MCF 10A (cell line): ENCODE measurements at regions not wholly inside any gene's neighbourhood (a gene's known extent, or its start where the extent isn't known, plus 50 kb on each side); places are given as distances from the start of the nearest gene placed in this dataset.

ENCODE experiments used
- BruUV-seq: library from RNA; stranded (reverse); fragments of 400-500 nt; replicated peaks from 2 replicates; lab custom pipeline; 2021; lab: Mats Ljungman, UMichigan
- CTCF ChIA-PET: fragments of 300-600 bp; sonication (Branson Sonifier 250); formaldehyde crosslinking; extraction: SDS; loops from one replicate; lab custom pipeline; 2021; ENCODE audit warnings: antibody characterized with exemption, inconsistent platforms; lab: Yijun Ruan, JAX
- POLR2A ChIA-PET: fragments of 300-600, 350-650 bp; sonication (Branson Sonifier 250); formaldehyde crosslinking; extraction: SDS; loops from one replicate; lab custom pipeline; 2020; ENCODE audit warnings: antibody characterized with exemption, inconsistent platforms; lab: Yijun Ruan, JAX
- DNase-seq: peaks from one replicate; pipeline ENCODE4 v3.0.0-alpha.2; 2018; ENCODE audit not compliant: unreplicated experiment
- H3K27ac Mint-ChIP-seq: one replicate; pipeline ENCODE4 v1.8.0; 2022; ENCODE audit warnings: mild to moderate bottlenecking, low read depth, mixed read lengths; ENCODE audit not compliant: unreplicated experiment
- H3K27me3 Mint-ChIP-seq: one replicate; pipeline ENCODE4 v1.8.0; 2022; ENCODE audit warnings: mixed read lengths; ENCODE audit not compliant: insufficient read depth, unreplicated experiment
- H3K36me3 Mint-ChIP-seq: one replicate; pipeline ENCODE4 v1.8.0; 2022; ENCODE audit warnings: mild to moderate bottlenecking, moderate library complexity, mixed read lengths; ENCODE audit not compliant: insufficient read depth, unreplicated experiment
- H3K4me1 Mint-ChIP-seq: one replicate; pipeline ENCODE4 v1.8.0; 2022; ENCODE audit warnings: mixed read lengths; ENCODE audit not compliant: insufficient read depth, unreplicated experiment
- H3K4me3 Mint-ChIP-seq: one replicate; pipeline ENCODE4 v1.8.0; 2022; ENCODE audit warnings: mild to moderate bottlenecking, moderate library complexity, mixed read lengths; ENCODE audit not compliant: unreplicated experiment
- H3K9me3 Mint-ChIP-seq: one replicate; pipeline ENCODE4 v1.8.0; 2022; ENCODE audit warnings: mixed read lengths; ENCODE audit not compliant: unreplicated experiment
- CTCF ChIP-seq: fragments of 200-600 bp; IDR thresholded peaks from one replicate; pipeline ENCODE4 v1.8.0; 2022; ENCODE audit warnings: antibody characterized with exemption, mild to moderate bottlenecking; ENCODE audit not compliant: unreplicated experiment
- intact Hi-C: fragments of 100-400 bp; cut with micrococcal nuclease; formaldehyde crosslinking; loops from 2 replicates; pipeline ENCODE4 v1.14.1; 2022

- Mint-ChIP-seq H3K4me1 (peaks cover 16% of the 10 kb centered on the region), H3K27ac (peak overlapping the region; percentile 27), H3K36me3 (no peaks in the 10 kb centered on the region), H3K4me3 (no peak overlapping the region), H3K9me3 (no peaks in the 10 kb centered on the region), H3K27me3 (peaks cover 17% of the 10 kb centered on the region)
- ChIA-PET CTCF (interaction anchor here (0.6 to 3.3 kb wide), 2 partner anchors 15 to 115 kb away, joined by 3 to 22 read pairs; no protein-coding TSS in a partner anchor), POLR2A (no interaction called here)
- peak; percentile 67 for DNase-seq
- BruUV-seq: no TSS peak
- no peak for TF ChIP-seq CTCF
- intact Hi-C loops: no loop called here
These were observed 142.9 kb upstream of the ARX start for GRCh38 chrX:25158635-25159034.

GRCh38 chrX:25156832-25157231 lies 141.1 kb upstream of the ARX start:
- Mint-ChIP-seq H3K36me3 (no peaks in the 10 kb centered on the region), H3K4me1 (peaks cover 16% of the 10 kb centered on the region), H3K9me3 (no peaks in the 10 kb centered on the region), H3K27me3 (peaks cover 4% of the 10 kb centered on the region), H3K27ac (no peak overlapping the region), H3K4me3 (no peak overlapping the region)
- intact Hi-C loops: no loop called here
- POLR2A ChIA-PET: no interaction called here
- TF ChIP-seq CTCF: no peak
- DNase-seq: no peak
- CTCF ChIA-PET: interaction anchor here (0.6 to 3.3 kb wide), 3 partner anchors 13 to 1738 kb away, joined by 3 to 22 read pairs (median 5); no protein-coding TSS in a partner anchor
- no TSS peak for BruUV-seq

GRCh38 chrX:25156323-25156722 lies 140.6 kb upstream of the ARX start:
- BruUV-seq: no TSS peak
- Mint-ChIP-seq H3K36me3 (no peaks in the 10 kb centered on the region), H3K4me1 (peaks cover 16% of the 10 kb centered on the region), H3K4me3 (no peak overlapping the region), H3K9me3 (no peaks in the 10 kb centered on the region), H3K27me3 (no peaks in the 10 kb centered on the region), H3K27ac (no peak overlapping the region)
- ChIA-PET POLR2A (no interaction called here), CTCF (interaction anchor here (0.6 to 3.3 kb wide), 2 partner anchors 12 to 1738 kb away, joined by 3 to 22 read pairs; no protein-coding TSS in a partner anchor)
- DNase-seq: peak; percentile 32
- intact Hi-C loops: no loop called here
- no peak for TF ChIP-seq CTCF

GRCh38 chrX:25154168-25154567 lies 138.4 kb upstream of the ARX start:
- intact Hi-C loops: no loop called here
- no TSS peak for BruUV-seq
- TF ChIP-seq CTCF: no peak
- no peaks in the 10 kb centered on the region for H3K9me3 Mint-ChIP-seq
- no peaks in the 10 kb centered on the region for H3K36me3 Mint-ChIP-seq
- H3K27ac Mint-ChIP-seq: no peak overlapping the region
- H3K4me3 Mint-ChIP-seq: no peak overlapping the region
- H3K4me1 Mint-ChIP-seq: peaks cover 16% of the 10 kb centered on the region
- no peak for DNase-seq
- ChIA-PET POLR2A (no interaction called here), CTCF (interaction anchor here (4.7 kb wide), 1 partner anchor 11 kb away, joined by 33 read pairs; no protein-coding TSS in a partner anchor)
- no peaks in the 10 kb centered on the region for H3K27me3 Mint-ChIP-seq
